Pons (tissue), 1 donor: ENCODE measurements at regions not wholly inside any gene's neighbourhood (a gene's known extent, or its start where the extent isn't known, plus 50 kb on each side); places are given as distances from the start of the nearest gene placed in this dataset.

Source experiments
- DNase-seq: peaks from one replicate; pipeline ENCODE4 v3.0.0-alpha.2; 2016; ENCODE audit warnings: low spot score

DNA sequence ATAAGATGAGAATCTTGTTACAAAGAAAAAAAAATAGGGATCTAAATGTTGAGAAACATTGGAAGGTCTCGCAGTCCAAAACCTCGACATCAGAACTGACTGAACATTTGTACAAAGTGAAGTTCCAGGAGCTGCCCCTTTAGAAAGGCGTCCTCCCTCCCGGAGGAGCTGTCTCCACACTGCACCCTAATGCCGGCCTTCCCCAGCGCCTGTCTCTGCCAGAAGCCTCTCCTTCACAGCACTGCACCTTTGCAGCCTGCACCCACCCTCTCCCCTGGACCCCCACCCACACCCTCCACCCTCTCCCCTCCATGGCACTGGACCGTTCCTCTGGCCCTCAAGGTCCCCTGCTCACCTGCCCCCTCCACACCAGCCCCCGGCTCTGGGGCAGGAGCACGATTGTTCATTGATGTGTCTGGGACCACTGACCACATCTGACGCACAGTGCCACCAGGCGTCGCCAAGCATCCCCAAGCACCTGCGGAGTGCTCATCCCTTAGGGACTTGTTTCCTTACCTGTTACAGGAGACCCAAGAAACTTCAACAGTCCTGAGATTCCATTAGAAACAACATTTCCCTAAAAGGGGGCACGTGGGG lies 90.3 kb upstream of the SNTG2 start:
- no peak for DNase-seq

DNA sequence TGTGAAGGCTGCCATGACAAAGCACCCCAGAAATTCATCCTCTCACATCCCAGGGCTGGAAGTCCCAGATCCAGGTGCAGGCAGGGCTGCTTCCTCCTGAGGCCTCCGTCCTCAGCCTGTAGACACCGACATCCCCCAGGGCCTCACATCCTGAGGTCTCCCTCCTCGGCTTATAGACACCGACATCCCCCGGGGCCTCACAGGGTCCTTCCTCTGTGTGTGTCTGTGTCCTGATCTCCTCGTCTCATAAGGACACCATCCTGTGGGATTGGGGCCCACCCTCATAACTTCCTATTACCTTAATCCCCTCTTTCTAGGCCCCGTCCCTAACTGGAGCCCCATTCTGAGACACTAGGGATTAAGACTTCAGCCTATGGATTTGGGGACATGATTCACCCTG lies 92.0 kb upstream of the SNTG2 start:
- no peak for DNase-seq

DNA sequence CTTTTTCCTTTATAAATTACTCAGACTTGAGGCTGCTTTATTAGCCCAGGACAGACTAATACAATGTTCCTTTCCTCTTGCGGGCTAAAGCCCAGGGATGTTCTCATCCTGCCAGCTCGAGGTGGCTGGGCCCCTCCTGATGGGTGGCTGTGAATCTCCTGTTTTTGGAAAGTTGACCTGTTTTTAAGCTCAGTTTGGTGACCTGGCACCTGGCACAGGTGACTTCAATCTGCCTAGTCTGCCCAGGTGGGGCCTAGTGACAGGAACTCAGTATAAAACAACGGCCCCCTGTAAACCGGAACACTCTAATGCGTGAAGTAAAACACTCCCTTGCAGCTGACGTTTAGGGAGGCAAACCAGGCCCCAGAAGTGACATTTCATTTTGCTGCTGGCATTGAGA lies 92.7 kb upstream of the SNTG2 start:
- no peak for DNase-seq

DNA sequence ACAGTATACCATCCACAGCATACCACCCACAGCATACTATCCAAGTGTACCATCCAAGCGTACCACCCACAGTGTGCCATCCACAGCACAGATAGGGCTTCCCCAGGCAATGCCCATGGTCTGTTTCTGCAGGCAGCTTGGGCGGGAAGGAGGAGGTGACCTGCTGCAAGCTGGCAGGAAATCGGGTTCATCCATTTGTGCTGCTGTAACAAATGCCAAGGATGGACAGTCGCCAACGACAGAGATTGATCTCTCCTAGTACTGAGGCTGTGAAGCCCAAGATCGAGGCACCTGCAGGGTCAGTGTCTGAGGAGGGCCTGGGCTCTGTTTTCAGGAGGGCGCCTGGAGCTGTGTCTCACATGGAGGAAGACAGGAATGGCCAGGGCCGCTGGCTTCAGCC lies 93.6 kb upstream of the SNTG2 start:
- DNase-seq, result no peak

DNA sequence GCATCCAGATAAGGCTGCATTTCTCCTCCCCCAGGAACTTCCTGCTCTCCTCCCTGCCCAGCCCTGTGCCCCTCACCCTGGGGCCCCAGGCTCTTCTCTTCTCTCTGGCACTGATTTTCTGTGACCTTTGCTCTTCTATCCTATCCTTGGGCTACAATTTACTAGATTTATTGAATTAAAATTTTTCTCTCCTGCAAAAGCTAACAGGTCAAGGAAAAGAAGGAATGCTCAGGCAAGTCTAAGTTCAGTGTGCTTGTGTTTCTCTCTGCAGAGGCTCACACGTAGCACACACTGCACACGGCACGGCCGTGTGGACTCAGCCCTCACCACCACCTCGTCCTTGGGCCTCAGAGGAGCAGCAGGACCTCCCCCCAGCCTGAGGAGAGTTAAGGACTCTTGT lies 94.2 kb upstream of the SNTG2 start:
- no peak for DNase-seq

DNA sequence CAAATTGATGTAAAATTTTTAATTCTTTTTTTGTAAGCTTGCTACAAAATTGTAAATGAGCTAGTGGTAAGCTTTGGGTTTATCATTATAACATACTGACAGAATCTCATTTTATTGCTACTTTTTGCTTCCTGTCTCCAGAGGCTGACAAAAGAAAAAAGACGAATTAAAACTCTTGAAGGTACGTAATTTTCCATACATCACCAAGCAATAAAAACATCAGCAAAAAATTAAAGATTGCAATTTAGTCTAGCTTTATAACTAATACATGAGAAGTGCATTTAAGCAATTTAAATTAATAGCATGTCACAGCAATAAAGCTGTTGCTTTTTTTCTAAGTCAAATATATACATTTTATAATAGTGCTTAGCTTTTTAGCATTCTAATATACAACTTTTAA lies 94.6 kb upstream of the SNTG2 start:
- DNase-seq, result no peak

DNA sequence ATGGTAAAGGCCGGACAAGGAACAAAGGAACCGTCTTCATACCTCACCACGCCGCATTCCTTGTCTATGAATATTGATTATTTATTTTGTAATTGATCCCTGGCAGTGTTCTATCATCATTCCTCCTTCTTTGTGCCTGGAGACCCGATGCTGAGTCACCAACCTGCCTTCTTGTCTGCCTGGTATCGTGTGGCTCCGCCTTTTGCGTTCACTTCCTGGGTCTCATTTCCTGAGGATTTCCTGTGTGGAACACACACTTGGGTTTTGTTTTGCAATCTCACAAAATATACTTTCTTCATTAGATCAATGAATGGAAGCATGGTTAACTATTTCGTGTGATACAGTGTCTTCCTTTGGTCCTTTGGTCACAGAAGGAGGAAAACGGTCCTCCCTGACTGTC lies 95.5 kb upstream of the SNTG2 start:
- DNase-seq, result no peak

DNA sequence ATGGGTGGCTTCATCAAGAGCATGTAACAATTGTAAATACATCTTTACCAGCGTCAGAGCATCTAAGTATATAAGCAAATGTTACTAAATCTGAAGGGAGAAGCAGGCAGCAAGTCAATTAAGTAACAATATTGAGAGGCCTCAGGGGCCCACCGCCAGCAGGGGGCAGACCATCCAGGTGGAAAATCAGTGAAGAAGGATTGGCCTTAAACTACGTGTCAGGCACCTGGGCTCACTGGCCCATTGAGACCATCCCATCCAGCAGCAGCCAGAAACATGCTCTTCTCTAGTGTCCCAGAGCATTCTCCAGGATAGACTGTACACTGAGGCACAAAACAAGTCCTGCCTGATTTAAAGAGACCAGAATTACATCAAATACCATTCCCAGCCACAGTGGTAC lies 96.2 kb upstream of the SNTG2 start:
- DNase-seq, result no peak

DNA sequence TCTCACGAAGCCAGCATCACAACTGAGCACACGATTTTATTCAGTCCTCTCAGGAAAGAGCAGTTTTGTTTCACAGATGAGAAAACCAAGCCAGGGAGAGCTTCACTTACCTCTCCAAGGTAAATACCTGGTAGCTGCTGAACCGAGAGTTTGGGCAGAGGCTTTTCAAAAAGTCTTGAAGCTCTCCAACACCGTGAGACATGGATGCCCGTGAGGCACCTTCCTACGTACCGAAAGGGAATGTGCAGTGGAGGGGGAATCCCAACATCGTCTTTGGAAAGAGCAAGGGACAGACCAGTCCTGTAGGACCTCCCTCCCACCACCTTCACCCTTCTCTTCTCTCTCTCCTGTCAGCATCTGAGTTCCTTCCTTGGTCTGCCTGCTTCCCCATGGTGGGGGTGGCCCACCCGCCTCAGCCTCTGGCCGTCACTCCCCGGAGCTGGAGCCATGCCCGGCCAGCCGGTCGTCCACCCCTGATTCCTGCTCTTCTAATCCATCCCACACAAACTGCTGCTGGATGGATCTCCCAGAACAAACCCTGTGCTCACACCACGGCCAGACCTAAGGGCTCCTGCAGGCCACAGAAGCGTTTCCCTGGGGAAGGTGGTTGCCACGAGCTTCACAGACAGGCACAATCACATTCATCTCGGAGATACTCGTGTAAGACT lies 97.3 kb upstream of the SNTG2 start:
- DNase-seq, result no peak

DNA sequence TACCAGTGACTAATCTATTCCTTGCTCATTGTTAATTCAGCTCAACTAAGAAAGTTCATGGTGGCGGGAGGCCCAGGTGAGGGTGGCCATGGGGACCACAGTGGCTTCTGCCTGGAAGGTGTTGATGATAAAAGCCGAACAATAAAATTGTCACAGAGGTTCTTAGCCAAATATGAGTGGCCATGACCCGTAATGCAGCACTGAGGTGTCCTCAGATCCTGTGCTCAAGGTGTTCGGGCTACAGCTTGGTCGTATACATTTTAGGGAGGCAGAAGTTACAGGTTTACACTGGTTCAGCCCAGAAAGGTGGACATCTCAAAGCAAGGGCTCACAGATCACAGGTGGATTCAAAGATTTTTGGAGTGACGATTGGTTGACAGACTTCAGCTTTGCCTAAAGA lies 98.5 kb upstream of the SNTG2 start:
- no peak for DNase-seq

DNA sequence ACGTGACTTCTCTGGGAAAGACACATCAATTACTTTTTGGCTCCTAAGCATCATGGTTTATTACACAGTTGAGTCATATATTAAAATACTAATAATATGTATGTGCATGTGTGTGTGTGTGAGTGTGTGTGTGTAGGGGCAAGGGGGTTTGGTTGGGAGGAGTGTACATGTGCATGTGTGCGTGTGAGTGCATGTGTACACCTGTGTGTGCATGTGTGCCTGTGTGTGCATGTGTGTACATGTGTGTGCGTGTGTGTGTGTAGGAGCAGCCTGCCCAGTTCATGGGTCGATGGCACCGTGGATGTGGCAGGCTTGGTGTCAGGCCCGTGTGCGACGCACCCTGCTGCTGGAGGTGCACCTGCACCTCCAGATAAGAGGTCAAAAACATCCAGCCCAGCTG lies 99.0 kb upstream of the SNTG2 start:
- no peak for DNase-seq

DNA sequence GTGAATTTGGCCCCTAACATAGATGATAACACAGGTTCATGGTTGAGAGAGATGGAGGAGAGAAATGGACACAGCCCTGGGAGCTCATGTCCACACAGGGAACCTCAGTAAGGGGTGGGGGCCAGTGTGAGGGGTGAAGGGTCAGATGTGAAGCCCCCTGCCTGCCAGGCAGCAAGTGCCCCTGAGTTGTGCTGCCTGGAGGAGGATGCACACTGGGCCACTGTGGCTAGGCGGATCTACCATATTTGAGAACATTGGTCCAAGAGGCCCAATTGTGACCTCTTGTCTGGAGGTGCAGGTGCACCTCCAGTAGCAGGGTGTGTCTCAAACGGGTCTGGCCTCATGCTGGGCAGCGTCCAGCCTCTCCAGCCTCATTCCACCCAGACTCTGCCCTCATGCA lies 99.6 kb upstream of the SNTG2 start:
- DNase-seq, result no peak

DNA sequence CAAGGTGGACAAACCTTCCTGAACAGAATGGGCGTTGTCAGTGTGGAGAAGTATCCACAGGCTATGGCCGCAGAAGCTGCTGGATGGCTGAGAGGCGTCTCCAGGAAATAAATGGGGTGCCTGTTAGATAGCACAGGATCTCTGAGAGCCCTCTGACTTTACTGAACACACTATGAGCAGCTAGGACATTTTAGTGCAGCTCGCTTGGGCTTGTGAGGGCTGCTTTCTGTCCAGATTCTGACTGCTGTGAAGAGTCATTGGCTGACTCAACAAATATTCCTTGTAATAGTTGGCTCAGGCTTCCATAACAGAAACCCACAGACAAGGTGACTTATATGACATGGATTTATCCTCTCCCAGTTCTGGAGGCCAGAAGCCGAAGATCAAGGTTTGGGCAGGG lies 100.2 kb upstream of the SNTG2 start:
- no peak for DNase-seq

DNA sequence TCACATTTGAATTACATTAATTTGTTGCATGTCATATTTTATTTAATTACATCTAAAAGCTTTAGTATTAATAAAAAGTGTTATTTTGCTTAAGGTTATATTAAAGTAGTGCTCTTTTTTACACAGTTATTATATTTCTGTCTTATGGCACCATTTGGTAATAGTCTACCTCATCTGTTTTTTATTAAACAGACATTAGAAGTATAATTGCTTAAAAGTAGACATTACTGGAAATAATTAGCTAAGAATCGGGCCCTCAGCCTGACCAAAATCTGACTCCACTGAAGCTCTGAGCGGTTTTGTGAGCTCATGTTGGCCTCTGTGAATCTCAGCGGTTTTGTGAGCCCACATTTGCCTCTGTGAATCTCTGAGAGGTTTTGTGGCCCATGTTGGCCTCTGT lies 102.5 kb upstream of the SNTG2 start:
- DNase-seq, result no peak

DNA sequence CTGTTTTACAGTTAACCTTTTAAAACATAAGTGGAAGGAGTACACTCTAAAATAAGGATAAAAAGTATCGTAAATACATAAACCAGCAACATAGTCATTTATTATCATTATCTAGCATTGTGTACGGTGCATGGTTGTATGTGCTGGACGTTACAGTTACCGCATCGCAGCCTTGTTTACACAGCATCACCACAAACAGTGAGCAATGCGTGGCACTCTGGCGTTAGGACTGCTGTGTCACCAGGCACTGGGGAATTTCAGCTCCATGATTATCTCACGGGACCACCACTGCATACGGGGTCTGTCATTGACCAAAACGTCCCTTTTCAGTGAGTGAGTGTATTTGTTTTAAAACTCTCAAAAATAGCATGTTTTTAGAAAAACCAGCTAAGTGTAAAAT lies 103.0 kb upstream of the SNTG2 start:
- no peak for DNase-seq

DNA sequence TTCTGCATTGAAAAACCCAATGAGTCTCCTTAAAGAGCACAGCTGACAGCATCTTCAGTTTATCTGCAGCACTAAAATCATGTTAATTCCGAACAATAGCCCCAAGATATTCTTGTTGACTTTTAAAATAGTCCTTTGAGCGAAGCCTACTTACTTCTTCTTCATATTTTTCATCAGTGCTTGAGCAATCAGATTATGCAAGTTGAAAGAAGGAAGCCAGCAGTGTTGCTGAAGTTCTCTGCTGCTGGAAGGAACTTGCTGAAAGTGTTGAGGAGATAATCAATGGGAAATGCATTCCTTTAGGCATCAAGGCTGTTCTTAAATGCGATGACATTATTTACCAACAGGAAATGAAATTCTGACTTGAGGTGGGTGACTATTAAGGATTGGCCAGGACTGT lies 105.9 kb upstream of the SNTG2 start:
- DNase-seq, result no peak

DNA sequence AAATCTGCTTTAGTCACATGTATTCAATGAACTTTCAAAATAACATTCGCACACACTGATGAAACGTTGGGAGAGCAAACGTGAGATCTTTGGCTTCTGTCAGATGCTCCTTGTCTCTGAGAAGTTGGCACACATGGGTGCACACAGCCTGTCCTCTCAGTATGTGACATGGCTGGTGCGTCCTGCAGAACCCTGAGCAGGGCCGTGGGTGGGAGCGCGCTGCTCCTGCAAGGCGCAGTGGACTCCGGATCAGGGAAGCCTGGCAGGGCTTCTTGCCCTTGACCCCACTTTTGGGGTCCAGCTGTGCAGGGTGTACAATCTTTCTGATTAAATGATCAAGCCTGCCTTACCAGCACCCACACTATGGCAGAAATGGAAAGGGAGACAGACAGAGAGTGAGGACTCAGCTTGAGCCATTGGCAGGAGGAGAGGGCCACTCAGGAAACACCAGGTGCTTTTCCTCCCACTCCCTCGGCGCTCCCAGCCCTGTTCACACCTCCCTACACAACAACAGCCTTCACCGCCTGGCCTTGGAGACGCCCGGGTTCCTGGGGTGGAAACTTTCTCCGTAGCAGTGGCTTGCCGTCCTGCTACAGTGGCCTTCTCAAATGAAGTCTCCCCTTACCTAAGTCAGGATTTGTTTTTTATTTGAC lies 108.4 kb upstream of the SNTG2 start:
- DNase-seq, result no peak

DNA sequence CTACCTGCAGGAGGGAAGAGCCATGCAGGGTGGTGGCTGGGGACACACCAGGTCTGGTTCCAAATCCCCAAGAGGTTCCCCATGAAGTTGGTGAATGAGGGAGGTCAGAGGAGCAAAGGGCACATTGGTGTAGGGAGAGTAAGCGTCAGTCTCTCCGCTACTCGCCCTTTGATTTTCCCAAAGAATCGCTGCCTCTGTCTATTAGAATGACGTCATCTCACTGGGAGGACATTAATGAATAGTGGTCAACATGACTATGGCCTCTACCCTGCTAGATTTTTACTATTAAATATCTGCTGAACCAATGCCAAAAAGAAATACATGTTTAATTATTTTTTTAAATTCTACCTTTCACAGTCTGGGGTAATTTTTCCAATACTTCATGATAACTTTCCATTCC lies 109.6 kb upstream of the SNTG2 start:
- DNase-seq, result no peak

DNA sequence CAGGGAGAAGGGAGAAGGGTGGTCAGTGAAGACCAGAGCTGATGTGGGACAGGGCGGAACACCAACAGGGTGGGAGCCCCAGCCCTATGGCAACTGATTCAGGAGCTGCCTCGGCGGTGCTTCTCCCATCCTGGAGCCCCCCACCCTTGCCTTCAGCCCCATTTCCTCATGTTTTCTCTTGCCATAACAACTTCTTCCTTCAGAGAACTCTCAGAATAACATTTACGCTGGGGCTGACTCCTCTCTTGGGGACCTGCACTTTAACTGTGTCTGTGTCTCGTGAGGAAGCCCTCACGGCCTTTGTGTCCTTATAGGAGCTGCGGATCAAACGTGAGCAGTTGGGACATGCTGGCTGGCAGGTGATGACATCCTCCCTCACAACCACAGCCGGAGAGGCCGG lies 116.4 kb upstream of the SNTG2 start:
- DNase-seq, result no peak

DNA sequence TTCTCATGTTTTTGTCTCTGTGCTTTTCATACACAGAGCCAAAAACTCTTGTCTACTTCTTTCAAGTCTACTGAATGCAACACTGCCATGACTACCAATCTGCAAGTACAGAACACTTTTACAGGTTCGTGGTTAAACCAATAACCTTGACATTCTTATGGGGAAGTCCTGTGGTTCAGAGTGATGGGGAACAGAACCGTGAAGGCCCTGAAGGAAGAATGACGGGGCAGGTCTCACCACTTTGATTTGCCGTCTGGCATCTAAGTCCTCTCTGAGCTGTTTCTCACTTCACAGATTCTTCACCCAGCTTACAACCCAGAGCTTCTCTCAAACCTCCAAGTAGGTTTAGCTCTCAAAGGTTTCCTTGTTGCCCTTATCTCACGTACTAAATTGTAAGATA lies 117.5 kb upstream of the SNTG2 start:
- DNase-seq, result no peak

DNA sequence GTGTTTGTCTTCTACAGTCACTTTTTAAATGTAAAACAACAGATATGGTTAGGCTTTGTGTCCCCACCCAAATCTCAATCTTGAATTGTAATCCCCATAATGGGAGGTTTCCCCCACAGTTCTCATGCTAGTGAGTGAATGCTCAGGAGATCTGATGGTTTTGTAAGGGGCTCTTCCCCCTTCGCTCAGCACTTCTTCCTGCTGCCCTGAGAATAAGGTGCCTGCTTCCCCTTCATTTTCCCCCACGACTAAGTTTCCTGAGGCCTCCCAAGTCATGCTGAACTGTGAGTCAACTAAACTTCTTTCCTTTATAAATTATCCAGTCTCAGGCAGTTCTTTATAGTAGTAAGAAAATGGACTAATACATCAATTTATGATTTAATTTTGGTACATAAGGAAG lies 118.0 kb upstream of the SNTG2 start:
- DNase-seq, result no peak

DNA sequence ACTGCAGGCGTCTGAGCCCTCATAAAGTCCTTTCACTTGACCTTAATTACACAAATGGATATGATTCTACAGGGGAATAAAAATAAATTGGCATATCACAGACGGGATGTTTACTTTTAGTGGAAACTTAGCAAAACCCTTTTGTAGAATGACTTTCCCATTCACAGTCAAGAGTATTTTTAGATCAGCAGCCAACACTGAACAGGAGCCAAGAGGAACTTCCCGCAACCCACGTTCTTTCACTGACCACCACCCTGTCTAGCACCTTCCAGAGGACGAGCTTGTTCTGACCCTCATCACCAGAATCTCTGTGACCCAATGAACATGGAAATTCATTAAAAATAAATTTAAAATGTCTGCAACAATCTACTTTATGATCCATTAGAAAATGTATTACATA lies 119.0 kb upstream of the SNTG2 start:
- no peak for DNase-seq

DNA sequence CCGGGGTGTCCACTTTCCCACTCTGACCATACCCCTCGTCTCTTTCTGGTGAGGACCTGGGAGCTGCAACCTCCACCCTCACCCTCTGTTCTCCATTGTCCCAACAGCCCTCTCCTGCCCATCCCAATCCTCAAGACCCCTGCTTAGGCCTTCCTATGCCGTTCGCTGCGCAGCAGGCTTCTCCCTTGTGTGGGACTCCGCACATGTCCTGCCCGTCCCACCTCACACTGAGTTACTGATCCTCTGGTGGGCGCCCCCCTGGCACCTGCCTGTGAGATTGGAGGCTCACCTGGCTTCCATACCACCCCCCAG lies 119.5 kb upstream of the SNTG2 start:
- DNase-seq, result no peak
